ENCODE measurements at regions not wholly inside any gene's neighbourhood (a gene's known extent, or its start where the extent isn't known, plus 50 kb on each side); places are given as distances from the start of the nearest gene placed in this dataset.

DNA sequence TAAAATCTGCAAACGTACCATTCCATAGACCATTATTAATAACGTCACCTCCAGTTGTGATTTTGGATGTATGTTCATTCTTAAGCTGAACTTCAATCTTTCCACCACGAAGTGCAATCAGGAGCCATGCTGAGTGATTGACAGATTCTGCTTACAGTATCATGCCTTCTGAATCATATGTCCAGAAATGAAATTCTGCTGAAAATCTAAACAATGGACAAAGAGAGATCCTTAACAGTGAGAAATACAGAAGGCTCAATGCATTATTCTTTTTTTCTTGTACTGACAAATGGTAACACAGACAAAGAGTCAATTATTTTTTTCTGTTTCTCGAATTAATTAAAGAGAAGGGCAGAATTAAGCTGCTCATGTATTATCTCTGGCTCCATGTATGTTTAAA, 1114.5 kb downstream of the EPHA3 start:
- intact Hi-C loops (cut with DNase I): no loop called here
- no peak for DNase-seq (ENCODE audit: low spot score)

DNA sequence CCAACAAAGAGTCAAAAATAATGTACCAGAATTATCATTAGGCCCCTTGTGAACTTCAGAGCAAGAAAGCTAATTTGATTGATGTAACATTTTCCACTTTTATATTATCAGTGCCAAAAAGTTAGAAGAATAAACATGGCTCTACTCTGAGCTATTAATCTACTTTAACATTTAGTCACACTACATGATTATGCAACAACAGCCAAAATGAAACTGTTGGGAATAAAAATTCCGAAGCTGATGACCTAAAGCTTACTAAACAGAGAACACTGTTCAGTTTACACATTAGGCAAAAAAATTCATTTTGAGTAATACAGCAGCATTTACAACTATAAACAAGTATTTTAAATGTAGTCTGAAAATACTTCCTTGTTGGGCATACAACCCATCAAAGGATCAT, 1134.1 kb downstream of the EPHA3 start:
- intact Hi-C loops (cut with DNase I): no loop called here
- no peak for DNase-seq (ENCODE audit: low spot score)

DNA sequence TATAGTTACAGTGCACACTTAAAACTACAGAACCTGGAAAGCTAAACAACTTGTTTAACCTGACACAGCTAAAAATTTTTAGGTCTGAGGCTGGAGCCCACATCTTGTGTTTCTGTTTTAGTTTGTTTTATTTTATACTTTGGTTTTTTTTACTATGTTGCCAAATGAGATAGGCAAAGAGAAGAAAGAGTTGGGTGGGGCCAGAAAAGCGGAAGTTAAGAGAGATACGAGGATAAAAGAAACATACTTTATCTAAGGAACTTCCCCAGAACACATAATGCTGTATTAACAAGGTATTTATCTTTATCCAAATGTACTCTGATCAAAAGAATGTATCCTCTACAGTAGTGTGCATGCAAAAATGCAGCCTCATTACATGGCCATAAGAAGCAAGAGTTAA, 1145.7 kb downstream of the EPHA3 start:
- intact Hi-C loops (cut with DNase I): no loop called here
- DNase-seq (ENCODE audit: low spot score): no peak

DNA sequence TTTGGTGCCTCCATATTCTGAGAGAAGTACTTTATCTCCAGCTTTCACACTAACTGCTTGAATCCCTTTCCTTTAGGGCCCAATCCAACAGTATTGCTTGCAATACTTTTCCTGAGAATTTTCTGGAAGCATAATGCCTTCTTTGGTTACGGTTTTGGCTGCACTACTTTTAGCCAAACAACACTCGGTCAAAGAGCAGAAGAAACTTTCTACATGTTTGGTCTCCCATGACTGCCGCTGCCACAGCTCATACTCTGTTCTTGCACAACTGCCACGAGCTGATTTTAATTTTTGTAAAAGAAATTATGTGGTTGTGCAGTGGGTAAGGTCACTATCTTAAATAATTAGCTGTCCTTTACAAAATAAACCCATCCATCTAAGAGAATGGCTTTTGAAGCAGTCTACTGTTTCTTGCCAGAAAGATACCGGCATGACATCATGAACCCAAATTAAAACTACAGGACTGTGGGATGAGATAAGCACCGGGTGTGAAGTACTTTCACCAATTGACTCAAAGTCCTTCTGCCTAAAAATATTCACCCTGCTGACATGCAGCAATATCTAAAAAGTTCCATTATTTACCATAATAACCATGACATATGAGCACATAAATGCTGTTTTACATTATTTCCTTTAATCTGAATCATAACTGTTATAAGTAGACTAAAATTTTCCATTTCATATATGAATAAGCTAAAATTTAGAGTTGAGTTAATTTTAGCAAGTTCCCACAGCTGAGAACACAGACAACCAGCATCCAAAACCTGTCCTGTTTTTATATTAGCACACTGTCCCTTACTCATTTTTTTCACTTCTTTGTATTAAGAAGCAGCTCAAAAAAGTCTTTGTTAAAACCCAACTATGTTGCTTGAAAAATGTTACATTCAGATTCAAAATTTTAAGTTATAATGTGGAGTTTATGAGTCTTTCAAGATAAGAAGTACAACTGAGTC, 1154.3 kb downstream of the EPHA3 start:
- no peak for DNase-seq (ENCODE audit: low spot score)
- intact Hi-C loops (cut with DNase I): no loop called here

Data from posterior vena cava (tissue), 2 donors.